BLaER1 treated with 17β-estradiol and CSF1 and Interleukin-3, amounts not matched to agents 10 nM and 100 nM (cell line): ENCODE measurements at regions not wholly inside any gene's neighbourhood (a gene's known extent, or its start where the extent isn't known, plus 50 kb on each side); places are given as distances from the start of the nearest gene placed in this dataset.
A peak's percentile ranks its signal among the peaks of the same experiment; 100 is the strongest.

Source experiments
- H3K27ac ChIP-seq, 11 experiments: shearing (Covaris generic); formaldehyde crosslinking; 2 replicates each; pipeline ENCODE4 v1.8.1; 2022
- H3K27me3 ChIP-seq, 11 experiments: shearing (Covaris generic); formaldehyde crosslinking; 2 replicates each; pipeline ENCODE4 v1.8.1; 2022
- H3K36me3 ChIP-seq, 11 experiments: shearing (Covaris generic); formaldehyde crosslinking; 2 replicates each; pipeline ENCODE4 v1.8.1; 2022
- H3K4me1 ChIP-seq, 10 experiments: shearing (Covaris generic); formaldehyde crosslinking; 2 replicates each; pipeline ENCODE4 v1.8.1; 2022
- H3K4me2 ChIP-seq, 11 experiments: shearing (Covaris generic); formaldehyde crosslinking; 2 replicates each; pipeline ENCODE4 v1.8.1; 2022
- H3K4me3 ChIP-seq, 10 experiments: shearing (Covaris generic); formaldehyde crosslinking; 2 replicates each; pipeline ENCODE4 v1.8.1; 2022
- H3K9ac ChIP-seq, 11 experiments: shearing (Covaris generic); formaldehyde crosslinking; 2 replicates each; pipeline ENCODE4 v1.8.1; 2022
- H3K9me3 ChIP-seq, 11 experiments: shearing (Covaris generic); formaldehyde crosslinking; replicated peaks in 1 of 11; 2 replicates each; pipeline ENCODE4 v1.8.1; 2022
- H4K20me1 ChIP-seq, 11 experiments: shearing (Covaris generic); formaldehyde crosslinking; 2 replicates each; pipeline ENCODE4 v1.8.1; 2022
- Cebpa-rat ChIP-seq, 11 experiments: shearing (Covaris generic); IDR thresholded peaks; 2 replicates each; pipeline ENCODE4 v1.8.1; 2022

- Histone ChIP-seq H4K20me1 (no peaks in the 10 kb centered on the region; a peak in 1 of 22 replicates), H3K4me3 (no peak overlapping the region; a peak in 1 of 20 replicates), H3K9ac (no peak overlapping the region), H3K36me3 (no peaks in the 10 kb centered on the region), H3K4me1 (peaks cover 9 to 31% (median 21%) of the 10 kb centered on the region in 10 experiments; a peak in 18 of 20 replicates), H3K27me3 (no peaks in the 10 kb centered on the region), H3K27ac (0 out of 22 replicates have a peak overlapping the region, but pooled peaks of 1 of the 11 experiments have one; percentile 5), H3K4me2 (peak overlapping the region in 10 of 11 experiments; percentile 1 to 86 (median 74); a peak in 17 of 22 replicates), H3K9me3 (peaks cover 7 to 26% (median 19%) of the 10 kb centered on the region in 11 experiments; a peak in 20 of 22 replicates)
- no peak for TF ChIP-seq Cebpa-rat (IDR thresholded peaks at IDR 0.05)
Measured at GRCh38 chr2:133736674-133737073, 168.4 kb upstream of the NCKAP5 start.

- no peak for TF ChIP-seq Cebpa-rat (IDR thresholded peaks at IDR 0.05)
- Histone ChIP-seq H3K36me3 (no peaks in the 10 kb centered on the region), H4K20me1 (no peaks in the 10 kb centered on the region; a peak in 1 of 22 replicates), H3K9ac (no peak overlapping the region), H3K4me1 (peaks cover 9 to 31% (median 21%) of the 10 kb centered on the region in 10 experiments; a peak in 18 of 20 replicates), H3K9me3 (peaks cover 7 to 31% (median 22%) of the 10 kb centered on the region in 11 experiments; a peak in 20 of 22 replicates), H3K27me3 (no peaks in the 10 kb centered on the region), H3K27ac (0 out of 22 replicates have a peak overlapping the region, but pooled peaks of 1 of the 11 experiments have one; percentile 5), H3K4me3 (peak overlapping the region in 2 of 10 experiments; percentile 4 to 21; a peak in 3 of 20 replicates), H3K4me2 (peak overlapping the region in 10 of 11 experiments; percentile 1 to 86 (median 74); a peak in 18 of 22 replicates)
Measured at GRCh38 chr2:133737242-133737993, 169.2 kb upstream of the NCKAP5 start.

GRCh38 chr2:133739039-133739438 lies 170.8 kb upstream of the NCKAP5 start:
- no peak for TF ChIP-seq Cebpa-rat (IDR thresholded peaks at IDR 0.05)
- Histone ChIP-seq H3K4me2 (peak overlapping the region in 2 of 11 experiments; percentile 78 to 85; a peak in 5 of 22 replicates), H3K9me3 (peaks cover 7 to 39% (median 27%) of the 10 kb centered on the region in 11 experiments; a peak in 20 of 22 replicates), H3K36me3 (no peaks in the 10 kb centered on the region), H3K27ac (no peak overlapping the region), H3K4me3 (no peak overlapping the region), H3K27me3 (no peaks in the 10 kb centered on the region), H3K9ac (no peak overlapping the region), H4K20me1 (no peaks in the 10 kb centered on the region; a peak in 1 of 22 replicates), H3K4me1 (peaks cover 9 to 31% (median 21%) of the 10 kb centered on the region in 10 experiments; a peak in 18 of 20 replicates)

DNA sequence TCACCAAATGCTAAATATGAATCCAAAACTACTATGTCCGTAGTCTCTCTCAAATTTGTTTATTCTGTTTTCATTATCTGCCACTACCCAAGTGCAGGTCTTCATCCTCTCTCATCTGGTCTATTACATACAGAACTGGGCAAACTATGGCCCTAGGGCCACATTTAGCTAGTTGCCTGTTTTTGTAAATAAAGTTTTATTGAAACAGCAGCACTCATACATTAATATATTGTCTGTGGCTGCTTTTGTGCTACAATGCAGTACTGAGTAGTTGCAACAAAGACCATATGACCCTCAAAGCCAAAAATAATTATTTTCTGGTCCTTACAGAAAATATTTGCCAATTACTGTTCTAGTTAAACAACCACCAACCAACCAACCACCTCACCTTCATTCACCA lies 172.2 kb upstream of the NCKAP5 start:
- TF ChIP-seq Cebpa-rat (IDR thresholded peaks at IDR 0.05) = no peak
- H3K4me3 ChIP-seq = no peak overlapping the region

GRCh38 chr2:133748007-133748700 lies 179.9 kb upstream of the NCKAP5 start:
- no peaks in the 10 kb centered on the region for H3K27me3 ChIP-seq
- H3K4me1 ChIP-seq = peaks cover 0 to 9% (median 6%) of the 10 kb centered on the region in 10 experiments; a peak in 9 of 20 replicates
- no peak overlapping the region for H3K27ac ChIP-seq

More for the DNA sequence above, 172.2 kb upstream of the NCKAP5 start:
- Histone ChIP-seq H4K20me1 (no peaks in the 10 kb centered on the region; a peak in 1 of 22 replicates), H3K4me2 (no peak overlapping the region), H3K4me1 (peaks cover 9 to 31% (median 21%) of the 10 kb centered on the region in 10 experiments; a peak in 18 of 20 replicates), H3K27me3 (no peaks in the 10 kb centered on the region), H3K9me3 (peaks cover 7 to 40% (median 27%) of the 10 kb centered on the region in 11 experiments; a peak in 20 of 22 replicates), H3K27ac (no peak overlapping the region), H3K36me3 (no peaks in the 10 kb centered on the region), H3K9ac (no peak overlapping the region)

GRCh38 chr2:133753665-133754064 lies 185.4 kb upstream of the NCKAP5 start:
- H3K9ac ChIP-seq = no peak overlapping the region
- no peaks in the 10 kb centered on the region for H3K36me3 ChIP-seq
- H3K9me3 ChIP-seq = no peaks in the 10 kb centered on the region
- no peaks in the 10 kb centered on the region for H3K4me1 ChIP-seq
- no peaks in the 10 kb centered on the region for H3K27me3 ChIP-seq
- H3K4me3 ChIP-seq = no peak overlapping the region
- H4K20me1 ChIP-seq = no peaks in the 10 kb centered on the region
- no peak overlapping the region for H3K27ac ChIP-seq
- no peak overlapping the region for H3K4me2 ChIP-seq
- no peak for TF ChIP-seq Cebpa-rat (IDR thresholded peaks at IDR 0.05)

More at GRCh38 chr2:133748007-133748700, 179.9 kb upstream of the NCKAP5 start:
- Histone ChIP-seq H3K9me3 (peaks cover 0 to 9% (median 2%) of the 10 kb centered on the region in 11 experiments; a peak in 7 of 22 replicates), H3K9ac (no peak overlapping the region), H3K36me3 (no peaks in the 10 kb centered on the region), H3K4me2 (peak overlapping the region in 6 of 11 experiments; percentile 9 to 44 (median 30); a peak in 8 of 22 replicates), H4K20me1 (no peaks in the 10 kb centered on the region), H3K4me3 (no peak overlapping the region)
- no peak for TF ChIP-seq Cebpa-rat (IDR thresholded peaks at IDR 0.05)

- Histone ChIP-seq H3K27me3 (no peaks in the 10 kb centered on the region), H3K9ac (no peak overlapping the region), H3K4me3 (no peak overlapping the region), H3K4me2 (no peak overlapping the region), H3K4me1 (no peaks in the 10 kb centered on the region), H3K9me3 (no peaks in the 10 kb centered on the region), H3K27ac (no peak overlapping the region), H4K20me1 (no peaks in the 10 kb centered on the region), H3K36me3 (no peaks in the 10 kb centered on the region)
- no peak for TF ChIP-seq Cebpa-rat (IDR thresholded peaks at IDR 0.05)
Measured at GRCh38 chr2:133755480-133756300, 187.4 kb upstream of the NCKAP5 start.

DNA sequence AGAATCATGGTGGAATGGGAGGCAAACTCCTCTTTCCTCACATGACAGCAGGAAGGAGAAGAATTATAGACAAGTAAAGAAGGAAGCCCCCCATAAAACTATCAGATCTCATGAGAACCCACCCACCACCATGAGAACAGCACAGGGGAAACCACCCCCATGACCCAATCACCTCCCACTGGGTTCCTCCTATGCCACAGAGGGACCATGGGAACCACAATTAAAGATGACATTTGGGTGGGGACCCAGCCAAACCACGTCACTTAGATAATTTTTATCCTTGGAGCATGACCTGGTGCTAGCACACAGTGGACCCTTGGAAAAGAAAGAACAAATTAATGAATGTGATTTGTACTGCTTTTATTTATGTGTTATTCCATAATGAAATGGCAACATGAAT lies 188.6 kb upstream of the NCKAP5 start:
- H3K27ac ChIP-seq = no peak overlapping the region
- peaks cover 0 to 3% (median 0%) of the 10 kb centered on the region in 11 experiments; a peak in 1 of 22 replicates for H3K9me3 ChIP-seq
- no peaks in the 10 kb centered on the region for H4K20me1 ChIP-seq
- no peak overlapping the region for H3K9ac ChIP-seq
- H3K4me3 ChIP-seq = no peak overlapping the region
- no peak for TF ChIP-seq Cebpa-rat (IDR thresholded peaks at IDR 0.05)
- H3K27me3 ChIP-seq = no peaks in the 10 kb centered on the region
- H3K4me2 ChIP-seq = no peak overlapping the region
- no peaks in the 10 kb centered on the region for H3K4me1 ChIP-seq
- no peaks in the 10 kb centered on the region for H3K36me3 ChIP-seq
